ENCODE measurements at regions not wholly inside any gene's neighbourhood (a gene's known extent, or its start where the extent isn't known, plus 50 kb on each side); places are given as distances from the start of the nearest gene placed in this dataset.

DNA sequence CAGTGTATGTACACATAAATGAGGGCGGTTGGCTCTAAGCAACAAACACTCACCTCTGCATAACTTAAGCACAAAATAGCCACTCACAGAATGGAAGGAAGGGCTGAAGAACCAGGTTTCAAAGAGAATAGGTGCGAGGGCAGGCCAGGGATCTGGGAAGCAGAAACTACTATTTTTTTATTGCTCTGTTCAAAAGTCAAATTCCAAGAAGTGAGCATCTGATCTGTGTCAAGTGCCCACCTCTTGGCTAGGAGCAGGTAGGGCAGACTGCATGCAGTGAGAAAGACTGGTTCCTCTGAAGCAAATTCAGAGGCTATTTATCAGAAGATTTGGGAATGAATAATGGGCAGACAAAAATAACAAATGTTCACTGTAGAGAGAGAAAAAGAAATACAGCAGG is 336.4 kb upstream of the CTNNB1 start:
- no peak overlapping the region for H3K4me2 ChIP-seq (ENCODE audit: low read depth, low read length, poor library complexity, severe bottlenecking)
- TF ChIP-seq, protein P1, sequence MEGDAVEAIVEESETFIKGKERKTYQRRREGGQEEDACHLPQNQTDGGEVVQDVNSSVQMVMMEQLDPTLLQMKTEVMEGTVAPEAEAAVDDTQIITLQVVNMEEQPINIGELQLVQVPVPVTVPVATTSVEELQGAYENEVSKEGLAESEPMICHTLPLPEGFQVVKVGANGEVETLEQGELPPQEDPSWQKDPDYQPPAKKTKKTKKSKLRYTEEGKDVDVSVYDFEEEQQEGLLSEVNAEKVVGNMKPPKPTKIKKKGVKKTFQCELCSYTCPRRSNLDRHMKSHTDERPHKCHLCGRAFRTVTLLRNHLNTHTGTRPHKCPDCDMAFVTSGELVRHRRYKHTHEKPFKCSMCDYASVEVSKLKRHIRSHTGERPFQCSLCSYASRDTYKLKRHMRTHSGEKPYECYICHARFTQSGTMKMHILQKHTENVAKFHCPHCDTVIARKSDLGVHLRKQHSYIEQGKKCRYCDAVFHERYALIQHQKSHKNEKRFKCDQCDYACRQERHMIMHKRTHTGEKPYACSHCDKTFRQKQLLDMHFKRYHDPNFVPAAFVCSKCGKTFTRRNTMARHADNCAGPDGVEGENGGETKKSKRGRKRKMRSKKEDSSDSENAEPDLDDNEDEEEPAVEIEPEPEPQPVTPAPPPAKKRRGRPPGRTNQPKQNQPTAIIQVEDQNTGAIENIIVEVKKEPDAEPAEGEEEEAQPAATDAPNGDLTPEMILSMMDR (conservative IDR thresholded peaks at IDR 0.05; ENCODE audit: low read length) = no peak
- TF ChIP-seq EZH2phosphoT487 (IDR thresholded peaks at IDR 0.05; ENCODE audit: borderline replicate concordance) = no peak
- no peaks in the 10 kb centered on the region for H3K27me3 ChIP-seq (ENCODE audit: insufficient read depth, low read length, poor library complexity, severe bottlenecking)
- no peaks in the 10 kb centered on the region for H3K36me3 ChIP-seq (ENCODE audit: insufficient read depth, low read length)
- no peak overlapping the region for H2AFZ ChIP-seq (ENCODE audit: low read length)
- no peak overlapping the region for H3K9ac ChIP-seq (ENCODE audit: low read depth, low read length, poor library complexity, severe bottlenecking)
- H3K4me3 ChIP-seq (ENCODE audit: low read length, poor library complexity, severe bottlenecking) = no peak overlapping the region
- H3K79me2 ChIP-seq (ENCODE audit: insufficient read depth, low read length) = no peaks in the 10 kb centered on the region
- H3K4me1 ChIP-seq (ENCODE audit: insufficient read depth, low read length, poor library complexity, severe bottlenecking) = no peaks in the 10 kb centered on the region
- no peaks in the 10 kb centered on the region for H3F3A ChIP-seq (ENCODE audit: low read depth)
- no peaks in the 10 kb centered on the region for H3K9me2 ChIP-seq (replicated peaks; ENCODE audit: low read depth, low read length)
- H4K20me1 ChIP-seq (ENCODE audit: insufficient read depth, low read length, poor library complexity, severe bottlenecking) = no peaks in the 10 kb centered on the region
- H3K9me3 ChIP-seq (ENCODE audit: insufficient read depth, low read depth, low read length) = no peaks in the 10 kb centered on the region

DNA sequence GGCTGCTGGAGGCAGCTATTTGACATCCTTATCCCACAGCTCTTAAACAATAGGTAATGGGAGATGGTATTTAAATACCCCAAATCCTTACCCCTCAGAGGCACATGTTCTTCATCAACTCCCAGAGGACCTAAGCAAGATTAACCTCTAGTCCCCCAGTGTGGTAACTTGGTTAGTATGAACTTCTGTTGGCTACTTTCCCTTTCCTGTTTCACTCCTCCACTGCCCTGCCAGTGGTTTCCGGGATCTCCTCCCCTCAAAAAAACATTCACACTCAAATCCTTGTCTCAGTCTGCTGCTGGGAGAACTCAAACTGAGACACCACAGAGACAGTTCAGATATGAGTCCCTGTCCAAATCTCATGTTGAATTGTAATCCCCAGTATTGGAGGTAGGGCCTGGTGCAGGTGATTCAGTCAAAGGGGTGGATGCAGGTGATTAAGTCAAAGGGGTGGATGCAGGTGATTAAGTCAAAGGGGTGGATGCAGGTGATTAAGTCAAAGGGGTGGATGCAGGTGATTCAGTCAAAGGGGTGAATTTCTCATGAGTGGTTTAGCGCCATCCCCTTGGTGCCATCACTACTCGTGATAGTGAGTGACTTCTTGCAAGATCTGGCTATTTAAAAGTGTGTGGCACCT is 335.0 kb upstream of the CTNNB1 start:
- no peaks in the 10 kb centered on the region for H3K79me2 ChIP-seq (ENCODE audit: insufficient read depth, low read length)
- no peaks in the 10 kb centered on the region for H3F3A ChIP-seq (ENCODE audit: low read depth)
- no peaks in the 10 kb centered on the region for H3K36me3 ChIP-seq (ENCODE audit: insufficient read depth, low read length)
- H3K9ac ChIP-seq (ENCODE audit: low read depth, low read length, poor library complexity, severe bottlenecking) = no peak overlapping the region
- no peak overlapping the region for H3K4me3 ChIP-seq (ENCODE audit: low read length, poor library complexity, severe bottlenecking)
- H3K4me2 ChIP-seq (ENCODE audit: low read depth, low read length, poor library complexity, severe bottlenecking) = no peak overlapping the region
- H3K9me3 ChIP-seq (ENCODE audit: insufficient read depth, low read depth, low read length) = no peaks in the 10 kb centered on the region
- no peak overlapping the region for H2AFZ ChIP-seq (ENCODE audit: low read length)
- H3K9me2 ChIP-seq (replicated peaks; ENCODE audit: low read depth, low read length) = no peaks in the 10 kb centered on the region
- TF ChIP-seq, protein P1 (conservative IDR thresholded peaks at IDR 0.05; ENCODE audit: low read length) = no peak
- TF ChIP-seq EZH2phosphoT487 (IDR thresholded peaks at IDR 0.05; ENCODE audit: borderline replicate concordance) = no peak
- H4K20me1 ChIP-seq (ENCODE audit: insufficient read depth, low read length, poor library complexity, severe bottlenecking) = no peaks in the 10 kb centered on the region
- H3K27me3 ChIP-seq (ENCODE audit: insufficient read depth, low read length, poor library complexity, severe bottlenecking) = no peaks in the 10 kb centered on the region
- H3K4me1 ChIP-seq (ENCODE audit: insufficient read depth, low read length, poor library complexity, severe bottlenecking) = no peaks in the 10 kb centered on the region

DNA sequence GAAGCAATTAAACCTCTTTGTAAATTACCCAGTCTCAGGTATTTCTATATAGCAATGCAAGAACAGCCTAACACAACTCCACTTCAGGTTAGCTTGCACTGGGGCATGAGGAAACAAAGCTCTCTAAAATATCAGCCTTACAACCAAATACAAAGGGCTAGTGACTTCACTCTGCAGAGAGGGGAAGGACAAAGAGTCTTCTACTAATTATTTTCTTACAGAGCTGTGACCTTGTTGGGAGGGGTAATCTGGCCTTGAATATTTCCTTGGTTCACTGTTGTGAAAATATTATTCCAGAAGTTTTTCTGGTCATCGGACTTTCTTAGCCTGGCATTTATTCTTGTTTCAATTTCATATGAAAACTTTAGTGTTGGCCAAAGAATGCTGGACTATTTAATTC is 334.4 kb upstream of the CTNNB1 start:
- Histone ChIP-seq H3K9me3 (ENCODE audit: insufficient read depth, low read depth, low read length) (no peaks in the 10 kb centered on the region), H3K36me3 (ENCODE audit: insufficient read depth, low read length) (no peaks in the 10 kb centered on the region), H3K9me2 (replicated peaks; ENCODE audit: low read depth, low read length) (no peaks in the 10 kb centered on the region), H3F3A (ENCODE audit: low read depth) (no peaks in the 10 kb centered on the region), H3K4me3 (ENCODE audit: low read length, poor library complexity, severe bottlenecking) (no peak overlapping the region), H3K9ac (ENCODE audit: low read depth, low read length, poor library complexity, severe bottlenecking) (no peak overlapping the region), H3K79me2 (ENCODE audit: insufficient read depth, low read length) (no peaks in the 10 kb centered on the region), H3K4me2 (ENCODE audit: low read depth, low read length, poor library complexity, severe bottlenecking) (no peak overlapping the region), H3K4me1 (ENCODE audit: insufficient read depth, low read length, poor library complexity, severe bottlenecking) (no peaks in the 10 kb centered on the region), H2AFZ (ENCODE audit: low read length) (no peak overlapping the region), H3K27me3 (ENCODE audit: insufficient read depth, low read length, poor library complexity, severe bottlenecking) (no peaks in the 10 kb centered on the region), H4K20me1 (ENCODE audit: insufficient read depth, low read length, poor library complexity, severe bottlenecking) (no peaks in the 10 kb centered on the region)
- TF ChIP-seq EZH2phosphoT487 (IDR thresholded peaks at IDR 0.05; ENCODE audit: borderline replicate concordance) = no peak
- TF ChIP-seq, protein P1 (conservative IDR thresholded peaks at IDR 0.05; ENCODE audit: low read length) = no peak

All from Loucy (cell line).